Astrocyte of the cerebellum (primary cell): ENCODE measurements at regions not wholly inside any gene's neighbourhood (a gene's known extent, or its start where the extent isn't known, plus 50 kb on each side); places are given as distances from the start of the nearest gene placed in this dataset.

Experiments used
- DNase-seq: peaks from one replicate; pipeline ENCODE4 v3.0.0-alpha.2; 2011; ENCODE audit warnings: low read depth
- H3K4me3 ChIP-seq: 2 replicates; pipeline ENCODE4 v1.5.1; 2011; ENCODE audit warnings: mild to moderate bottlenecking, low read depth, low read length, moderate library complexity
- CTCF ChIP-seq: IDR thresholded peaks from 2 replicates; pipeline ENCODE4 v1.5.1; 2012; ENCODE audit warnings: low read length, low read depth, moderate library complexity, mild to moderate bottlenecking; ENCODE audit errors: missing control alignments
- in situ Hi-C: cut with HindIII; loops from 2 replicates; pipeline ENCODE4 v1.10.0; 2017; ENCODE audit warnings: low sequenced_read_pairs

- H3K4me3 ChIP-seq: no peak overlapping the region
- TF ChIP-seq CTCF: no peak
- no peak for DNase-seq
- in situ Hi-C loops: no loop called here
Measured at GRCh38 chr7:51973939-51974338, 657.3 kb upstream of the COBL start.

DNA sequence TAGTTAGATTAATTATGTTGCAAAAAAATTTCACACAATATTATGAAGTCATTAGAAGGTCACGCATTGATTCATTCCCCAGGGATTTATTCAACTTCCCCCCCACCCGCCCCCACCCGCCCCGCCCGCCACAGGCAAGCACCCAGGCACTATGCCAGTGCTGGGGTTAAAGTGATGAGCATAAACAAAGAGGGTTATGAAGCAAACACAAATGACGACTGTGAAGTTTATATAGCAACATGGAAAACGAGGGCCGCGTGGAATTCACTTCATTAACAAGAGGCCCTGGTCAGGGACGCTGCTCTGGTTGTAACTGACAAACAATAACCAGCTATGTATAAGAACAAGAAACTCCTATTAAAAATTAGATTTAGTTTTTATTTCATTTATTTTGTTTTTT, 656.5 kb upstream of the COBL start:
- H3K4me3 ChIP-seq: no peak overlapping the region
- in situ Hi-C loops: no loop called here
- DNase-seq: peak; percentile 11
- no peak for TF ChIP-seq CTCF

- peak; percentile 96 for DNase-seq
- no peak overlapping the region for H3K4me3 ChIP-seq
- no peak for TF ChIP-seq CTCF
- in situ Hi-C loops: no loop called here
Measured at GRCh38 chr7:51970961-51971665, 654.5 kb upstream of the COBL start.

- no peak for DNase-seq
- TF ChIP-seq CTCF: no peak
- in situ Hi-C loops: no loop called here
- H3K4me3 ChIP-seq: no peak overlapping the region
Measured at GRCh38 chr7:51968461-51968860, 651.9 kb upstream of the COBL start.

DNA sequence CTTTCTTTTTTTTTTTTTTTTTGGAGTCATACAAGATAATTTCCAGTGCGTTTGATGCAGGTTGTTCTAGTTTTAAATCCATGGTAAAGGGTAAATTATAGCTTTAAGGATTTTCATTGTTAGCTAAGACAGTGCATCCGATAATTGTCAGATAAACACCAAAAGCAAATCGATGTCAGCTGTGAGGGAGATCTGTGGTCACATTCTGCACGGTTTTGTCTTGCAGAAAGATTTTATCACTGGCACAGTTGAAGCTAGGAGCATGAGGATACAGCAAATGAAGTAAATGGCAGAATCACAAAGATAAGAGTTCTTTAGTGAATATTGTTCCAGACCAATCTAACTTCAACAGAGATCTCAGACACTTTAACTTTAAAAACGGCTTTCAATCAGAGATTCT, 648.8 kb upstream of the COBL start:
- in situ Hi-C loops: no loop called here
- no peak for TF ChIP-seq CTCF
- DNase-seq: no peak
- H3K4me3 ChIP-seq: no peak overlapping the region

GRCh38 chr7:51961804-51962203, 645.2 kb upstream of the COBL start:
- in situ Hi-C loops: no loop called here
- TF ChIP-seq CTCF: no peak
- DNase-seq: no peak
- H3K4me3 ChIP-seq: no peak overlapping the region

- no peak for TF ChIP-seq CTCF
- H3K4me3 ChIP-seq: no peak overlapping the region
- in situ Hi-C loops: no loop called here
- DNase-seq: peak; percentile 88
Measured at GRCh38 chr7:51950813-51951212, 634.2 kb upstream of the COBL start.
